ENCODE measurements at regions not wholly inside any gene's neighbourhood (a gene's known extent, or its start where the extent isn't known, plus 50 kb on each side); places are given as distances from the start of the nearest gene placed in this dataset.

DNA sequence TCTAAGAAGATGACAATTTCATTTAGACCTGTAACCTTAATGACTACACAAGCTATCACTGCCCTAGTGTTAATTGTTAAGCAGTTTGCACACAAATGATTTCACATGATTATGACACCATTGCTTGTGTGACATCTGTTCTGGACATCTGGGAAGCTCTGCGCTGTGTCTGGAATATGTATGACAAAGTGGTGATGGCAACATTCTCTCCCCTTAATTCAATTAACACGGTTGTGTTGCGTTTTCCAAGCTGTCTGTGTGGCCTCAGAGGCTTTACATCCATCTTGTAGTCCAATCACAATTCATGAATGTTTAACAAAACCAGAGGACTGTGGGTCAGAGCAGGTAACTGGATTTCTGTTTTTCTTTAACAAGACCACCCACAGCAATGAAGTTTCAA, 204.4 kb downstream of the COG6 start:
- DNase-seq = no peak

DNA sequence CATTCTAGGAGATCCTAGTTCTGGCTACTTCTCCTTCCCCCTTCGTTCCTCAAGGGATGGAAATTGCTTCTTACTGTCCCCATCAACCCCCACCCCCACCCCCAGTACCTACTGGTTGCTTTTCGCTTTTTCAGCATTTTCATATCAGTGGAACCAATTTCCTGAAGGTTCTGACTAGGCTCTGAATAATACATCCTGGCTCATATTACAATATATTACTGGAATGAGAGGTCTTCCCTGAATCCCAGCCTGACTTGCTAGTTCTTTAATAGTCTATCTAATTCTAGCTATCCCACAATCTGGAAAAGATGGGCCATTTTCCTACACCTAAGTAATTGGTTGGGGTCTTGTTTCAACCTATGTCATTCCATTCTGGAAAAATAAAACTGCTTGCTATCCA, 207.4 kb downstream of the COG6 start:
- DNase-seq = no peak

DNA sequence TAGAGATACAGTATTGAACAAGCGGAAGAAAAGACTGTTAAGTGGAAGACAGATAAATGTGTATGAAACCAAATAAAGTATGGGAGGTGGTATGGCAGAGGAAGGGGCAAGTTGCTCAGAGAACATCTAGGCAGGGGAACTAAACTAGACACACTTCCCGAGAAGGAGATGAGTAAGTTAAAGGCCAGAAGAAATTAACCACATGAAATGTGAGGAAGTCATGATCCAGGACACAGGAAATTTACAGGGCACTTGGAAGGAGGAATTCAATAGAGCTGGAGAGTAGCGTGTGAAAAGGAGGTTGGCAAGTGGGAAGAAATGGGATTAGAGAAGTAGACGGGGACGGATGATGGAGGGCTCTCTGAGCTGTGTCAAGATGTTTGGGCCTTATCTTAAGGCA, 208.8 kb downstream of the COG6 start:
- no peak for DNase-seq

DNA sequence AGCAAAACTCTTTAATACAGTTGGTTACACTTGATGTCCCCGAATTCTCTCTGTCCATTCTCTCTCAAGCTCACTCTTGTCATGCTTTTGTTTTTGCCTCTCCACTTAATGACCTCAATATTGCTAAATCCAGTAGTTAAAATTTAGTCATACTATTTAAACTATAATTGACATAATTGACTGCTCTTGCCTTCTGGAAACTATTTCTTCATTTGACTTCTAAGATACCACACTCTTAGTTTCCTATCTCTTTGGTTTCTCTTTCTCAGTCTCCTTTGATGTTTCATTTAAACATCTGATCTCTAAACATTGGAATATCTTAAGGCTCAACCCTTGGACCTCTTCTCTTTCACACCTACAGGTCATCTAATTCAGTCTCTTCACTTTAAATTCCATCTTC, 211.3 kb downstream of the COG6 start:
- no peak for DNase-seq

DNA sequence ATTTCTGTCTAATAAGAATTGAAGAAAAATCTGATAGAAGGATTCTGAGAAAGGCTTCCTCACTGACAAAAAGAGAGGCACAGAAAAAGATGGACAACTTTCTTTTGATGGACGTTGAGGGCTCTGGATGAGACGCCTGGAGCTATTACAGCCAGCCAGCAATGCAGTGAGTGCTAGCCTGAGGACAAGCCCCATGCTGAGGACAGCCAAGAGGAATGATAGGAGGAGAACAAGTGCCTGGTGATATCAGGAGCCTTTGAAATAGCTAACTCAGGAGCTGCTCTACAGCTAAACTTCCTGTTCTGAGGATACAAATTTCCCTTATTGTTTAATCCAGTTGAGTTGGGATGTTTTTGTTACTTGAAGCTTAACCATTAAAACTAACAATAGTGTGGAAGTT, 212.3 kb downstream of the COG6 start:
- DNase-seq = no peak

DNA sequence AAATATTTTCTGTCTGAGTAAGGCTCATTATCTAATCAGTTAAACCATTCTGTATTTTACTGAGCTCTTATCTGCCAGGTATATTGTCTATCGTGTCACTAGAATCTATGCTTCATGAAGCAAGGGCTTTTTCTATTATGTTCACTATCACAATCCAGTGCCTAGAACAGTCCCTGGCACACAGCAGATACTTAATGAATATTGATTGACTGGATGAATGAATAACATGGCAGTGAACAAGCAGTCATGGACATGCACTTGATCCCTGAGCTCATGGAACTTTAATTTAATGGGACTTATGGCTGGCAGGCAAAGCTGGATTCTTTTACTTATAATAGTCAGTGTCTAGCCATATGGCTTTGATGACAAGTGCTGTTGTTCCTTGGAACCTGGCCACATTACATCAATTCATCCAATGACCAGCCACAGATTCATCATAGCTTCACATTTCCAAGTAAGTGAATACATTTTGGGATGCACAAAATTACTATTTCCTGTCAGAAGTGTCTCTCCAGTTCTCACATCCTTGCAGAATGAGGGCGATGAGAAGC, 214.8 kb downstream of the COG6 start:
- DNase-seq = no peak

DNA sequence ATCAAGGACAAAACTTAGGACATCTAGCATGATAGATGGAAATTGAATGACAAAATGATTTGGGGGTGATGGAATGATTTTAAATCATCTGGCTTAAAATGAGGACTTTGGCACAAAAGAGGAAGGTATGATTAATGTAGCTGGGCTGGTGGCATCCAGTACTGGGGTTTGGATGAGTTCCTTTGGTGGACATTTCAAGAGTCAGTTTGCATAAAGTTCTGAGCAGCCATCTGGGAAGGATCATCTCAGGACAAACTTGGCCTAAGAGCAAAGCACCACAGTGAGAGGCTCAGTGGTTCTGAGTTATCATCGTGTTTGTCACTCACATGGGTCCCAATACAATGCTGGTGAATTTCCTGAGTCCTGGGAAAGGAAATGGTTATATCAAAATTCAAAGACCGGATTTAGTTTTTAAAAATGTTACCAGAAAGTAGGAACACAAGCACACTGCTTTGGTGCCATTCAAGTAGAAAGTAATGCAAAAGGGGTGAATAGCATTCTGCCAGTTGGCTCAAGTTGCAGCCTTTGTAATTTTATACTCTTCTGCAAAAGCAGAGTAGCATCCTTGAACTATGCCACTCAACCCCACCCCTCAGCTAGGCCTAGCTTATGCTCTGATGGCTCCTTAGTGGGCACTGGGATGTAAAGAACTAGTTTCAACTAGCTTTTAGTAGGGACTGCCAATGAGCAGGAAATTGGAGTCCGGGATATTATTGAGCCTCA, 219.0 kb downstream of the COG6 start:
- peak; percentile 39 for DNase-seq

DNA sequence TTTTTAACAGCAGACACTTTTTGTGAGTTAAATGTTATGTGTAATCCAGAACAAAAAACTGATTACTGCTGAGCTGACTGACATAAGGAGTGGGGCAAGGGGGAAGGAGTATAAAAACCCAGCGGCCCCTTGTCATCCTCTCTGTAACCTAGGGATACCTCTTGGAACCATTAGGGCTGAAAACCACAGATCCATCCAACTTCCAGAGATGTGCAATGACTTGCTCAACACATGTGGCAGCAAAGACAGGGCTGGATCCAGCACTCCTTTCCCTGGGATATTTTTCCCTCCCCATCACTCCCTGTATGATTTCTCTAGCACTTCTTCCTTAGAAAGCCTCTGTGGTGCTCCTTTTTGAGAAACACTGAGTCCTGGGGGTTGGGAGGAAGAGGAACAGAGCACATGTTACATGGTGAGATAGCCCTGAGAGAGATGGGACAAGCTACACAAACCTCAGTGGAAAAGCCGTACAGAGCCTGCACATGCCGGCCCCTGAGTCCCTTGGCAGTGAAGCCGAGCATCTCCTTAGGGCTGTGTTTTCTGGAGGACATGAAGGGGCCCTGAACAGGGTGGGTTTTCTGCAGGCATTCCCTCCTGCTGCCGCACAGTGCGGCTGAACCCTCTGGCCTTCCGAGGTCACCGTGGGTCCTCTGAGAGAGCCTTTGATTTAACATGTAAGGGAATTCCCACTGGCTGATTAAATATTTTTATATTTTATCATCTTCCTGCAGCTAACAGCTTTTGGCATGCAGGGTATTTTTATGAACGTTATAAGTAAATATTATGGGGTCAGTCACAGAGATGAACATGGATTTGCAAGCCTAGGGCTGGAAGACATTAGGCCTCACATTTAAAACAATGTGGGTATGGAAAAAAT, 219.9 kb downstream of the COG6 start:
- no peak for DNase-seq

DNA sequence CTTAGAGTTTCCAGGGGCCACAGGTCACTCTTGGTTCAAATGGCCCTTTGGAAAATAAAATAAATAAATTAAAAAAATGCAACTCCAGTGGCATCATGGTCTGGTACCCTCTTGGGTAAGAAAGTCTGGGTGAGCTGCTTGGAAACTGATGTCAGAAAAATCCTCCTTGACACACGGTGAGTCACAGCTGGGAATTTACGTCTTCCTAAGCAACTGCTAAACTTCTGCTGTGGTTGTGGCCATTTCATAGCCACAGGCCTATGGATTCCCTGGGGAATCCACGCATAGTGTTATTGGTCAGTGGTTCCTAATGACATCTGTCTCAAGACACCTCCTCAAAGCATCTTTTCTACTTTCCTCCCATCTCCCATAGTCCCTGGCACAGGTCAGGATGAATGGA, 220.8 kb downstream of the COG6 start:
- DNase-seq = no peak

DNA sequence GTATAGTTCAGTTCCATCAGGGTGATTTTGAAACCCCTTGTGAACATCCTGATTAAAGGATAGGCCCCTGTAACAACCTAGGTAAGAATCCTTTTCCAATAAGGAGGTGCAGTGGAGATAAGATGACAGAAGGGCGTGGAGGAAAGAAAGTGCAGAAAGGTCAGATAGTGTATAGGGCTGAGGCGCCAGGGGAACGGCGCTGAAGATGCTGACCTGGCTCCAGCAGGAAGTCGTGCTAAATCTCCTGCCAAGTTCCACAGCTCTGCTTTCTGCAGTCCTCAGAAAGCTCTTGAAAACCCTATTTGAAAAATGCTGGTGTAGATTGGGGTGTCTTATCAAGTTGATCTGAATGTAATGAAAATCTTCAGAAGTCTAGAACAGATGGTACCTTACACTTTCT, 221.7 kb downstream of the COG6 start:
- peak; percentile 59 for DNase-seq

DNA sequence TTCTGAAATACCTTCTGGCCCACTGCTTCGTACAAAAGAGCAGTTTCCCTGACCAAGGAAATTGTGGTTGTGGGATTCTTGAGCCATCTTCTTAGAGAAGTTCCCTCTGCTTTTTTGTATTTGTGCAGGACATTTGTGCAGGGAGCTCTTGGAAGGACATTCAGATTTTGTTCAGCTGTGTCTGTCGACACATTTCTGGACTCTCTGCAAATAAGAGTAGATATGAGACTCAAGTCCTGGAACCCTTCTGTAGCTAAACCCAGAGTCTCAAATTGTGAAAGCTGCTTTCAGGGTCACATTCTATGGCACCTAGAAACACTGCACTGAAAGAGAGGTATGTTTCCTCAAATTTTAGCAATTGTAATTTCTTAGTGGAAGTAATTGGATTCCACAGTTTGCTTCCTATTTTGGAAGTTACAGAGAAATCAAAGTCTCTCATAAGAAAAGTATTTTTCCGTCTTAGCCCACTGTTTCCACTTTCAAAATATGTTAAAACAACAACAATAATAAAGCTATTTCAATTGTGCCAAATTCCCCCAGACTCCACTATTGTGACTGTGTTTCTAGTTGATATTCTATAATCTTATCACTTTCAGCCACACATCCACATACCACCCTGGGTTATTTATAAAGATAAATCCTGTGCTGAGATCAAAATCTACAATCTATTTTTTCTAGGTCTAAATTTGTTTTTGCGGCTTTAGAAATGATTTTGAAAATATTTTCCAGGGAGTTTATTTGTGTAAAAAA, 224.0 kb downstream of the COG6 start:
- DNase-seq = no peak

DNA sequence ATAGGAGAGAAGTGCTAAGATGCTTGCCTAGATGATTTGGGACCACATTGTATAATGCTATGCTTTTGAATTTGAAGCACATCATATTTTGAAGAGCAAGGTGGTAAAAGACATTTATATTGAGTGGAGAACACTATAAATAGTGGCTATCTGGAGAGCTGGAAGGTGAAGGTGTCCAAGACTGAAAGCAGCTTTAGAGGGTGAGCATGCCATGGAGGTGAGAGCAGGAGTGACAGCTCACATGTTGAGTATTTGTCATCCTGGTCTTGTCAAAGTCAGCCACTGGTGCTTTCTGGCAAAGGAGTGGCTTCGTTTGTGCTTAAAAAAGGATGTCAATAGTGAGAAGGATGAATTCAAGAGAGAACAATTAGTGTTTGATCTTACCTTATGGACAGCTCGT, 225.9 kb downstream of the COG6 start:
- DNase-seq = no peak

DNA sequence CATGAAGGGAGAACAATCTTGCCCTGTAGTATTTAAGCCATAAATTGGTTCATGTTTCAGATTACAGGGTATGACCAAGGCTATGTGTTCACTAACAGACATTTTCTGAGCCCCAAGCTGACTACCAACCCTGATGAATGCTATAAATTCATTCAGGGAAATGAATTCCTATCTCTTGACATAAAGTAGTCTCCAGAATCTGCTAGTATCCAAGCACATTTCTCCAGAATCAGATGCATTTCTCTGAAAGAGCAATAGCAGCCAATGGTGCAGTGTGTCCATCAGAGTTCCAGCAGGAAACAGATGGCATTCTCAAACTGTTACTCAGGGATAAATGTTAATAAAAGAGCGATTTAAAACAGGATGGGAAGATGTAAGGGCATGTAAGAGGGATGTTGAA, 226.4 kb downstream of the COG6 start:
- DNase-seq = no peak

DNA sequence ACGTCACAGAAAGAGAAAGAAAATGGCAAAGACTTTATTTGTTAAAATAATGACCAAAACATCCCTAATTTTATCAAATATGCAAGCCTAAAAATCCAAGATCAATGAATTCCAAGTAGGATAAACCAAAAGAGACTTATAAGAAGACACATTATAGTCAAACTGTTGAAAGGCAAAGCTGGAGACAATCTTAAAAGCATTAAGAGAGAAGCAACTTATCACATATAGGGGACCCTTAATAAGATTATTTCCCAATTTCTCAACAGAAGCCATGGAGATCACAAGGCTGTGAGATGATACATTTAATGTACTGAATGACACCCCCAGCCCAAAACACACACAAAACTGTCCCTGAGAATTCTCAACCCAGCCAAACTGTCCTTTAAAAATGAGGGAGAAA, 228.7 kb downstream of the COG6 start:
- no peak for DNase-seq

DNA sequence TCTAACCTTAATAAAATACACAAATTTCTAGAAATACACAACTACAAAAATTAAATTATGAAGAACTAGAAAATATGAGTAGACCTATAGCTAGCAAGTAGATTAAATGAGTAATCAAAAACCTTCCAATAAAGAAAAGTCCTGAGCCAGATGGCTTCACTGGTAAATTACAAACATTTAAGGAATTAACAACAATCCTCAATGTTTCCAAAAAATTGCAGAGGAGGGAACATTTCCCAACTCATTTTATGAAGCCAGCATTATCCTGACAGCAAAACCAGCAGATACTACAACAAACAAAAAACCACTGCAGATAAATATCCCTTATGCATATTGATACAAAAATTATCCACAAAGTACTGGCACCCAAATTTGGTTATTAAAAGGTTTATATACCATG, 230.9 kb downstream of the COG6 start:
- no peak for DNase-seq

DNA sequence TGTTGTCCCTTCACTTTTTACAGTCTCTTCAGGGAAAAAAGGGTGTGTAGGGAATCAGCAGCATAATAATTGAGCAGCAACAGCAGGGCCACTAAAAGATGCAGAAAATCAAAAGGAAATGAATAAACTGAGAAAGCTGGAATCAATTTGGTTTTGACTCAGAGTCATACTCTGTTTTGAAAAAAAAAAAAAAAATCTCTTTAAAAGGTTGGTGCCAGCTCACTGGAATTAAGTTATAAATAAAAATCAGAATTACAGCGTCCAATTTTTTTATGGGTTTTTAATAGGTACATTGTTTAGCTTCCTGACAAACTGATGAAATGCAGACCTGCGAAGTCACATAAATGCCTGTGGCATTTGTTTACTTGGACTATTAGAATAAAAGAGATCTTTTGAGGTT, 231.9 kb downstream of the COG6 start:
- no peak for DNase-seq

DNA sequence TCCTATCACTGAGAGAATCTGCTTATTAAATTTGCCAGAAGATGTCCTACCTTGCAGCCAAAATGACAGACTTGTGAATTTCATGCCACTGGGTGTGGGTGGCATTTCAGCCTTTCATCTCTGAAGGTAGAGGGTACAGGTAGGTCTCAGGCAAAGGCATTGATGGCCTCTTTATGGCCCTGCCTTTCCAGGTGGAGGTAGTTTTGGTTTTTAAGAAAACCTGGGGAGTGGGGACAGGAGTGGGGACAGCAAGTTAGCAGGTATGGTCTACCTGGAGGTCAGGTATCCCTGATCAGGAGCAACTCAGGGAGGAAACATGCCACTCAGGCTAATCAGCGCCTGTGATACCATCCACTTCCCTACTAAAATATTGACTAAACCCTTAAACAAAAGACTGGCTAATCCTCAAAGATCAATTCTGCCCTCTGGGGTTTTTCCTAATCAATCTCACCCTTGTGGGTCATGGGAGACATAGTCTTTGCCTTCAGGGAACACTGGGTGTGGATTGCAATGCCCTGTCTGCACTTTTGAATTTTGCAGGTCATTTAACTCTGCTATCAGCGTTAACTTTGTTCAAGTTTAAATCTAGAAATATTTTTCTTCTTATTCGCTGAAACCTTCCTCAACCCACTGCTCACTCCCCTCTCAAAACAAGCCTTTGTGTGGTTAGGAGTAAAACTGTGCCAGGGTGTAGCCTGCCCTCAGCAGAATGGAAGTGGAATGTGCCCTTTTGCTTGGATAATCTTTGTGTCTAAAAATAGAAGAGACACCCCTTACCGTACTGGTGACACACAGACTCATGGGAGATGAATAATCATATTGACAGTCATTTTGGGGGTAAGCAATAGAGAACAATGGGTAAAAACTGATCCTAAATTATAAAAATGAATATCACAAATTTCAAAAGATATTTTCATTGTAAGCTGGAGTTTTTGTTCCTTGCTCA, 233.7 kb downstream of the COG6 start:
- no peak for DNase-seq

DNA sequence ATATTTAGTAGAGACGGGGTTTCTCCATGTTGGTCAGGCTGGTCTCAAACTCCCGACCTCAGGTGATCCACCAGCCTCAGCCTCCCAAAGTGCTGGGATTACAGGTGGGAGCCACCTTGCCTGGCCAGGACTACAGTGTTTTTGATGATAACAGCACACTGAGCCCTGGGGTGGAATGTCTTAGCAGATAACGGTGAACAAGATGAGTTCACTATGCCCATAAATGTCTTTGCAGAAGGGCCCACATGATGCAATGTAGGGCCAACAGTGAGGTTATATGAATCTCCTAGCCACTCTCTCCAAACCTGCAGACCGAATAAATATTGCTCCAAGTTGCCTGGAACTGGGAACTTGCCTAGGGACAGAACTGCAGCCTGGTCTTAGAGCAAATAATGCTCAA, 235.1 kb downstream of the COG6 start:
- no peak for DNase-seq

DNA sequence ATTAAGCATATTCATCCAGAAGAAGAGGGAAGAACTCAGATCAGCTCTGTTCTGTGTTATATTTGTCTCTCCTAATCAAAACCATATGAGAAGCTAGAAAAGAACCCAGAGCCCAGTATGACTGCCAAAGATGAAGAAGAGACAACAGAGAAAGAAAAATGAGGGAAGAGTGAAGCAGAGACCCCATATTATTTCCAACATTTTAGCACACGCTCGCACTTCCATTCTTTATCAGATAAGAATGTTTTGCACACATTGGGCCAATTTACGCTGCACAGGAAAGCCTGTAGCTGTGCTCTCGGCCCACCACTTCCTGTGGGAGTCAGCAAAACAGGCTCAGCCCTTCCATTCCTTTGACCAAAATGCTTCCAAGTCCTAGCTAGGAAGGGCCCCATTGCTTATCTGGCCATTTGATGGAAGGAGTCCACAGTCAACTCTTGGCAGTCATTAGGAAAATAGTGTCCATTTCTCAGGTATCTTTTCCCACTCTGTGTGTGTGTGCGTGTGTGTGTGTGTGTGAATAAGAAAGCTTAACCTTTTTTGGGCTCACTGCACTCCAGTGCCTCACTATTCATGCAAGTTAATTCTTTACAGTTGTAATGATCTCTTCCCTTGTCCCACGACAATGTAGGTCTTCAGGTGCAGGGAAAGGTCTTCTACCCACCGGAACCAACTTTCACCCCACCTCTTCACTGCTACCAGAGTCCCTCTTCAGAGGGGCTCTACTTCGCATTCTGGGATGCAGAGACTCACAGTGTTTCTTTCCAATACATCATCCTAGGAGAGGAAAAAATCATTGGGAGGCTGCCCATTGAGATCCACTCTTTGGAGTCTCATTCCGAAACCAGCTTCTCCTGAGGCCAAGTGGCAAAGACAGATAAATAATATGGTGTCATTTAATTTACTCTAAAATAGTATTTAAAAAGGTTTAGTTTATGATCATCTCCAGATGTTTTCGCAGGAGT, 237.5 kb downstream of the COG6 start:
- no peak for DNase-seq

DNA sequence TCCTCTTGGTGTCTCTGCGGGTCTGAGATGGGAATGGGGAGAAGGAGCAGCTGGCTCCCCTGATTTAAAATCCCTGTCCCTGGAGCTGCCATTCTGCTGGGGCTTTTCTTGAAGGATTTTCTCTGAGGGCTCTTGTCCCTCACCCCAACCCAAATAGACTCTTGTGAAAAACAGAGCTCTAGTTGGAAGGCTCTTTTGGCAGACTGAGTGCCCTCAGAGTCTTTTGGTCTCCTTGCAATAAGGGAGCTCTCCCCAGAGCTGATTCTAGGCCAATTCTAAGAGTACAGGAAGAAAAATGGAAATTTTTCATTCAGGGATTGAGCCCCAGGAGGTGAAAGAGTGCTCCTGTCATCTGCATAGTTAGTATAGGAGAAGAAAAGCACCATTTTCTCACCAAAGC, 238.3 kb downstream of the COG6 start:
- no peak for DNase-seq

DNA sequence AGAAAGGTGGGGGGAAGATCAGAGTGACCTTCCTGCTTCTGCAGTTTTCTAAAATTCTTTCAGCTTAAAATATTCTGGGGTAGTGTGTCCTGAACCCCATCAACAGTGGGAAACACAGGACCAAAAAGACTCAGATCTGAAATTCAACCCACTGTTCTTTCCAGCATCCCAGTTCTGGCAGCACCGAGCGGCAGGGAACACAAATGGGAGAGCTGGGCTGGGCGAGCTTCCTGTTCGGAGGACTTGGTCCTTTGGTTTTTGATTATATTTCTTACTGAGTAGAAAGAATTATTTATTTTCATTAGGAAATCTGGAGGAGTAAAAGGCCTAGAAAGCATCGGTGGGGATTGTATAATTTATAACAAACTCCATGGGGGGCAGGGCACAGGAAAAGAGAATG, 239.1 kb downstream of the COG6 start:
- no peak for DNase-seq

Measured in DMS 273 treated with DMSO at 0.1 percent for 48 hours (cell line).